H1 (cell line): ENCODE measurements at regions not wholly inside any gene's neighbourhood (a gene's known extent, or its start where the extent isn't known, plus 50 kb on each side); places are given as distances from the start of the nearest gene placed in this dataset.

Source experiments
- CTCF ChIA-PET: fragments of 300-600 bp; sonication (Branson Sonifier 250); formaldehyde crosslinking; loops from one replicate; lab custom pipeline; 2021; ENCODE audit not compliant: partially characterized antibody; lab: Charles Lee
- POLR2A ChIA-PET: fragments of 300-600 bp; sonication (Branson Sonifier 250); formaldehyde crosslinking; loops from one replicate; lab custom pipeline; 2021; ENCODE audit warnings: inconsistent platforms; ENCODE audit not compliant: partially characterized antibody; lab: Charles Lee
- DNase-seq, 2 experiments: peaks; one replicate each; pipeline versions ENCODE4 v3.0.0 to v3.0.0-alpha.2; 2010 to 2022; ENCODE audit warnings: low spot score in 2 of 2, low read depth in 1 of 2, mixed read lengths in 1 of 2
- FAIRE-seq: peaks from 2 replicates; lab custom pipeline; 2011; peaks lifted over from hg19 to GRCh38; lab: Jason Lieb, UNC
- H2AFZ ChIP-seq: 2 replicates; pipeline ENCODE4 v1.8.1; 2012; ENCODE audit warnings: low read length, inconsistent platforms
- H2AK5ac ChIP-seq: 2 replicates; pipeline ENCODE4 v1.6.1; 2013; ENCODE audit warnings: low read depth, low read length
- H2BK120ac ChIP-seq: replicated peaks from 2 replicates; pipeline ENCODE3; 2013; ENCODE audit warnings: low read depth, low read length, inconsistent platforms
- H2BK12ac ChIP-seq: 2 replicates; pipeline ENCODE4 v1.6.1; 2013; ENCODE audit warnings: low read depth, low read length
- H2BK15ac ChIP-seq: 2 replicates; pipeline ENCODE4 v1.6.1; 2013; ENCODE audit warnings: low read length
- H2BK20ac ChIP-seq: 2 replicates; pipeline ENCODE4 v1.6.1; 2013; ENCODE audit warnings: low read length
- H2BK5ac ChIP-seq: 2 replicates; pipeline ENCODE4 v1.6.1; 2013; ENCODE audit warnings: low read depth, low read length
- H3K14ac ChIP-seq: 2 replicates; pipeline ENCODE4 v1.6.1; 2013; ENCODE audit warnings: inconsistent platforms; ENCODE audit not compliant: insufficient read length
- H3K18ac ChIP-seq: 2 replicates; pipeline ENCODE4 v1.6.1; 2013; ENCODE audit warnings: low read length; ENCODE audit errors: extremely low read depth
- H3K23ac ChIP-seq: 2 replicates; pipeline ENCODE4 v1.6.1; 2013; ENCODE audit warnings: inconsistent platforms; ENCODE audit not compliant: insufficient read length
- H3K23me2 ChIP-seq: 2 replicates; pipeline ENCODE4 v1.6.1; 2013; ENCODE audit warnings: low read depth, low read length
- H3K27ac ChIP-seq: 2 replicates; pipeline ENCODE4 v1.6.1; 2011; ENCODE audit warnings: low read depth, low read length, inconsistent platforms
- H3K27me3 ChIP-seq, 4 experiments: replicated peaks in 1 of 4; 1 replicate in 1 of 4; 2 replicates in 3 of 4; pipeline versions ENCODE4 v1.6.1 to v1.8.1; 2011 to 2013; ENCODE audit warnings: low read length in 3 of 4, mild to moderate bottlenecking in 3 of 4, inconsistent platforms in 2 of 4, mixed read lengths in 2 of 4, moderate library complexity in 1 of 4; ENCODE audit not compliant: control insufficient read depth in 3 of 4, insufficient read depth in 3 of 4; ENCODE audit errors: extremely low read depth in 1 of 4
- H3K36me3 ChIP-seq, 4 experiments: 2 replicates each; pipeline versions ENCODE4 v1.6.1 to v1.8.1; 2011 to 2013; ENCODE audit warnings: mild to moderate bottlenecking in 4 of 4, low read length in 3 of 4, moderate library complexity in 2 of 4, control low read depth in 1 of 4, inconsistent platforms in 1 of 4; ENCODE audit not compliant: insufficient read depth in 4 of 4, control insufficient read depth in 2 of 4
- H3K4ac ChIP-seq: replicated peaks from 2 replicates; pipeline ENCODE3; 2013; ENCODE audit warnings: low read length, low read depth, mixed read lengths, inconsistent platforms; ENCODE audit not compliant: insufficient read length
- H3K4me1 ChIP-seq, 4 experiments: replicated peaks in 1 of 4; 1 replicate in 1 of 4; 2 replicates in 3 of 4; pipeline versions ENCODE4 v1.6.1 to v1.8.1; 2011 to 2013; ENCODE audit warnings: low read length in 3 of 4, inconsistent platforms in 2 of 4, mixed read lengths in 1 of 4; ENCODE audit not compliant: insufficient read depth in 4 of 4, control insufficient read depth in 3 of 4
- H3K4me2 ChIP-seq, 2 experiments: 2 replicates each; pipeline versions ENCODE4 v1.6.1 to v1.8.1; 2011 to 2013; ENCODE audit warnings: low read depth in 2 of 2, low read length in 2 of 2, control low read depth in 1 of 2, inconsistent platforms in 1 of 2, mild to moderate bottlenecking in 1 of 2; ENCODE audit not compliant: insufficient read depth in 1 of 2
- H3K4me3 ChIP-seq, 4 experiments: fragments of 200-600, 300-600 bp in 1 of 4; sonication (generic), shearing (Covaris generic), sonication (Bioruptor Twin) in 1 of 4; 2 replicates each; pipeline versions ENCODE4 v1.5.1 to v1.8.1; 2011 to 2016; ENCODE audit warnings: low read length in 4 of 4, low read depth in 3 of 4, control low read depth in 2 of 4, inconsistent platforms in 2 of 4, mild to moderate bottlenecking in 2 of 4, mixed read lengths in 1 of 4, moderate library complexity in 1 of 4; ENCODE audit not compliant: insufficient read depth in 2 of 4; ENCODE audit errors: extremely low read depth in 1 of 4
- H3K56ac ChIP-seq: replicated peaks from 2 replicates; pipeline ENCODE3; 2013; ENCODE audit warnings: low read depth, mild to moderate bottlenecking, mixed read lengths, low read length, inconsistent platforms; ENCODE audit not compliant: insufficient read length
- H3K79me1 ChIP-seq: 2 replicates; pipeline ENCODE4 v1.6.1; 2013; ENCODE audit warnings: low read depth, low read length, control low read depth
- H3K79me2 ChIP-seq, 2 experiments: 2 replicates each; pipeline versions ENCODE4 v1.6.1 to v1.8.1; 2012 to 2013; ENCODE audit warnings: low read length in 2 of 2, mild to moderate bottlenecking in 2 of 2, inconsistent platforms in 1 of 2; ENCODE audit not compliant: insufficient read depth in 2 of 2, control insufficient read depth in 1 of 2
- H3K9ac ChIP-seq, 4 experiments: replicated peaks in 1 of 4; 1 replicate in 1 of 4; 2 replicates in 3 of 4; pipeline versions ENCODE4 v1.6.1 to v1.8.1; 2011 to 2013; ENCODE audit warnings: low read depth in 3 of 4, low read length in 3 of 4, control low read depth in 2 of 4, mild to moderate bottlenecking in 2 of 4, moderate library complexity in 2 of 4, inconsistent platforms in 1 of 4; ENCODE audit errors: extremely low read depth in 1 of 4
- H3K9me3 ChIP-seq, 2 experiments: 2 replicates each; pipeline versions ENCODE4 v1.6.1 to v1.8.1; 2012 to 2013; ENCODE audit warnings: mild to moderate bottlenecking in 2 of 2, moderate library complexity in 2 of 2, control low read depth in 1 of 2, inconsistent platforms in 1 of 2, low read depth in 1 of 2, low read length in 1 of 2, mixed read lengths in 1 of 2; ENCODE audit not compliant: insufficient read depth in 2 of 2
- H4K20me1 ChIP-seq, 2 experiments: replicated peaks in 1 of 2; 2 replicates each; pipeline versions ENCODE3 to v1.8.1; 2011 to 2013; ENCODE audit warnings: inconsistent platforms in 2 of 2, low read length in 2 of 2, mild to moderate bottlenecking in 1 of 2; ENCODE audit not compliant: insufficient read depth in 2 of 2, control insufficient read depth in 1 of 2
- H4K5ac ChIP-seq: 2 replicates; pipeline ENCODE4 v1.6.1; 2013; ENCODE audit warnings: low read length, low read depth, mixed read lengths, inconsistent platforms; ENCODE audit not compliant: insufficient read length
- H4K8ac ChIP-seq: 2 replicates; pipeline ENCODE4 v1.8.0; 2013; ENCODE audit warnings: mild to moderate bottlenecking, moderate library complexity, low read length, inconsistent platforms; ENCODE audit not compliant: insufficient read depth; ENCODE audit errors: extremely low read depth
- H4K91ac ChIP-seq: replicated peaks from 2 replicates; pipeline ENCODE3; 2013; ENCODE audit warnings: low read length, mixed read lengths, inconsistent platforms; ENCODE audit not compliant: insufficient read length
- RAD21 ChIP-seq, 2 experiments: IDR thresholded peaks in 1 of 2; conservative IDR thresholded peaks in 1 of 2; 2 replicates each; pipeline ENCODE4 v1.6.1; 2011; ENCODE audit warnings: low read depth in 2 of 2, low read length in 2 of 2, improper control_type of control experiment in 1 of 2, inconsistent platforms in 1 of 2, mild to moderate bottlenecking in 1 of 2, moderate library complexity in 1 of 2
- SUZ12 ChIP-seq: fragments of 200-600 bp; sonication (generic); IDR thresholded peaks from 2 replicates; pipeline ENCODE4 v1.6.1; 2012; ENCODE audit warnings: mild to moderate bottlenecking, inconsistent platforms, low read length, moderate library complexity, mixed read lengths
- WGBS, 2 experiments: shearing (Covaris generic) in 1 of 2; methylation state at CpG; one replicate each; pipeline versions ENCODE4 v1.1.6 to v1.1.7; 2013 to 2015; ENCODE audit warnings: low lambda C conversion rate in 2 of 2, mixed read lengths in 2 of 2, inconsistent platforms in 1 of 2, low coverage in 1 of 2, missing lambda C conversion rate in 1 of 2; ENCODE audit not compliant: insufficient replicate concordance in 2 of 2, insufficient coverage in 1 of 2, insufficient read length in 1 of 2; ENCODE audit errors: extremely low coverage in 1 of 2, missing lambda C conversion rate in 1 of 2; 5-methylcytosine and 5-hydroxymethylcytosine counted together
- TF ChIP-seq, protein P1 (sequence below), 3 experiments: IDR thresholded peaks; 1 replicate in 2 of 3; 2 replicates in 1 of 3; pipeline versions ENCODE4 v1.5.1 to v1.6.1; 2011; ENCODE audit warnings: low read length in 3 of 3, mild to moderate bottlenecking in 3 of 3, inconsistent platforms in 2 of 3, low read depth in 1 of 3, moderate library complexity in 1 of 3; ENCODE audit not compliant: insufficient read depth in 1 of 3; ENCODE audit errors: control extremely low read depth in 1 of 3

GRCh38 chr9:115694014-115694413 is 459.6 kb upstream of the PAPPA start:
- Histone ChIP-seq H2BK12ac (peak overlapping the region; percentile 30; the same call in 1 of the 2 replicates), H4K5ac (no peak overlapping the region), H3K4me1 (no peaks in the 10 kb centered on the region), H3K27me3 (no peaks in the 10 kb centered on the region), H3K79me2 (no peaks in the 10 kb centered on the region), H3K4me2 (no peak overlapping the region), H4K20me1 (no peaks in the 10 kb centered on the region), H3K4ac (no peak overlapping the region), H2BK20ac (peak overlapping the region; percentile 35; the same call in 1 of the 2 replicates), H3K14ac (no peak overlapping the region), H4K91ac (no peak overlapping the region), H3K18ac (no peak overlapping the region), H2AFZ (no peak overlapping the region), H4K8ac (no peak overlapping the region), H3K79me1 (no peaks in the 10 kb centered on the region), H2BK15ac (no peak overlapping the region), H3K23ac (no peak overlapping the region), H2AK5ac (no peak overlapping the region), H3K4me3 (no peak overlapping the region), H3K9me3 (no peaks in the 10 kb centered on the region), H3K27ac (no peak overlapping the region), H3K23me2 (no peaks in the 10 kb centered on the region), H3K36me3 (no peaks in the 10 kb centered on the region), H3K9ac (no peak overlapping the region), H3K56ac (no peak overlapping the region), H2BK120ac (no peak overlapping the region), H2BK5ac (no peak overlapping the region)
- TF ChIP-seq RAD21 (IDR thresholded peaks at IDR 0.05 in 1 of 2, conservative IDR thresholded peaks at IDR 0.05 in 1 of 2; ENCODE audit: low read depth in 2 of 2, low read length in 2 of 2) (peak; percentile 91 to 93), SUZ12 (no peak)
- TF ChIP-seq, protein P1, sequence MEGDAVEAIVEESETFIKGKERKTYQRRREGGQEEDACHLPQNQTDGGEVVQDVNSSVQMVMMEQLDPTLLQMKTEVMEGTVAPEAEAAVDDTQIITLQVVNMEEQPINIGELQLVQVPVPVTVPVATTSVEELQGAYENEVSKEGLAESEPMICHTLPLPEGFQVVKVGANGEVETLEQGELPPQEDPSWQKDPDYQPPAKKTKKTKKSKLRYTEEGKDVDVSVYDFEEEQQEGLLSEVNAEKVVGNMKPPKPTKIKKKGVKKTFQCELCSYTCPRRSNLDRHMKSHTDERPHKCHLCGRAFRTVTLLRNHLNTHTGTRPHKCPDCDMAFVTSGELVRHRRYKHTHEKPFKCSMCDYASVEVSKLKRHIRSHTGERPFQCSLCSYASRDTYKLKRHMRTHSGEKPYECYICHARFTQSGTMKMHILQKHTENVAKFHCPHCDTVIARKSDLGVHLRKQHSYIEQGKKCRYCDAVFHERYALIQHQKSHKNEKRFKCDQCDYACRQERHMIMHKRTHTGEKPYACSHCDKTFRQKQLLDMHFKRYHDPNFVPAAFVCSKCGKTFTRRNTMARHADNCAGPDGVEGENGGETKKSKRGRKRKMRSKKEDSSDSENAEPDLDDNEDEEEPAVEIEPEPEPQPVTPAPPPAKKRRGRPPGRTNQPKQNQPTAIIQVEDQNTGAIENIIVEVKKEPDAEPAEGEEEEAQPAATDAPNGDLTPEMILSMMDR (IDR thresholded peaks at IDR 0.05; ENCODE audit: control extremely low read depth in 1 of 3, insufficient read depth in 1 of 3, low read depth in 1 of 3, low read length in 3 of 3), result peak; percentile 16 to 65 (median 59)
- POLR2A ChIA-PET, result no interaction called here
- FAIRE-seq (peak; percentile 98), DNase-seq (peak in 1 of 2 experiments; percentile 52)
- WGBS, 2 experiments, result 64% methylated on average over 2 of the region's 2 CpGs; no CpG with 5 or more reads in 1 of the 2 experiments
- CTCF ChIA-PET, result interaction anchor here (0.7 to 3.5 kb wide), 10 partner anchors 37 to 878 kb away, joined by 3 to 19 read pairs (median 3); no protein-coding TSS in a partner anchor
